KMS-11 (cell line): ENCODE measurements at regions not wholly inside any gene's neighbourhood (a gene's known extent, or its start where the extent isn't known, plus 50 kb on each side); places are given as distances from the start of the nearest gene placed in this dataset.
"Not testable (repeated sequence)": the region's sequence is repeated elsewhere in the genome, so short reads cannot be mapped to it uniquely, and the experiment has no call there.

Experiments used
- H2AFZ ChIP-seq: fragments of 200-600 bp; sonication (generic); 2 replicates; pipeline ENCODE4 v1.6.1; 2016; ENCODE audit warnings: antibody characterized with exemption, mixed run types, low read depth
- H3K27ac ChIP-seq: fragments of 200-600 bp; sonication (generic); 2 replicates; pipeline ENCODE4 v1.6.1; 2016; ENCODE audit warnings: mild to moderate bottlenecking, mixed run types
- H3K27me3 ChIP-seq: fragments of 200-600 bp; sonication (generic); 2 replicates; pipeline ENCODE4 v1.6.1; 2017; ENCODE audit warnings: mild to moderate bottlenecking, low read depth, mixed run types, moderate library complexity; ENCODE audit not compliant: insufficient read depth
- H3K36me3 ChIP-seq: fragments of 200-600 bp; sonication (generic); 2 replicates; pipeline ENCODE4 v1.6.1; 2017; ENCODE audit warnings: mild to moderate bottlenecking, mixed run types; ENCODE audit not compliant: insufficient read depth
- H3K4me1 ChIP-seq: fragments of 200-600 bp; sonication (generic); 2 replicates; pipeline ENCODE4 v1.6.1; 2016; ENCODE audit warnings: mild to moderate bottlenecking, low read depth, mixed run types; ENCODE audit not compliant: poor library complexity, severe bottlenecking
- H3K4me2 ChIP-seq: fragments of 200-600 bp; sonication (generic); 2 replicates; pipeline ENCODE4 v1.7.0; 2016; ENCODE audit warnings: mild to moderate bottlenecking, mixed run types
- H3K4me3 ChIP-seq: fragments of 200-600 bp; sonication (generic); IDR thresholded peaks from 2 replicates; pipeline ENCODE4 v1.6.1; 2017; ENCODE audit warnings: low read depth, low read length, mixed read lengths; ENCODE audit not compliant: insufficient read depth
- H3K79me2 ChIP-seq: fragments of 200-600 bp; sonication (generic); 2 replicates; pipeline ENCODE4 v1.6.1; 2016; ENCODE audit warnings: low read depth, mixed run types; ENCODE audit not compliant: insufficient read depth
- H3K9ac ChIP-seq: fragments of 200-600 bp; sonication (generic); 2 replicates; pipeline ENCODE4 v1.6.1; 2016; ENCODE audit warnings: mild to moderate bottlenecking, mixed run types
- H4K20me1 ChIP-seq: fragments of 200-600 bp; sonication (generic); 2 replicates; pipeline ENCODE4 v1.6.1; 2016; ENCODE audit warnings: mild to moderate bottlenecking, mixed run types; ENCODE audit not compliant: insufficient read depth
- TF ChIP-seq, protein P1 (sequence below): fragments of 200-600 bp; sonication (generic); conservative IDR thresholded peaks from 2 replicates; pipeline ENCODE4 v1.6.1; 2017; ENCODE audit warnings: low read depth, mild to moderate bottlenecking, antibody characterized with exemption, low read length, moderate library complexity, mixed read lengths

DNA sequence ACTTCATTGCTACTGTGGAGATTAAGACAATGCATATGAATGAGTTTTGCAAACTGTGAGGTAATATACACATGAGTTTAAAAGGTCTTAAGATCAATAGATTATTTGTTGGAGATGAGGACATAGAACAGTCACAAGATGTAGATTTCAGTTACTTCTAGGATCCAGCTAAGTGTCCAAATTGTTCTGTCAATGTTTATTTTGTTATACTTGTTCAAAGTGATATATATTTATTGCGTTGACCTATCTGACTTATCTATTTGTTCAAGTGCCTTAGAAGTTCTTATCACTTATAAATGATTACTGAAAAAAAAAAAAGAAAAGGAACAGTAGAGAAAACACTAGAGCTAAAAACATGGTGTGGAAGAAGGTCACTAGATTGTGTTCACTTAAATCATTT lies 75.6 kb upstream of the GRIN3A start:
- Histone ChIP-seq H3K27ac (no peak overlapping the region), H4K20me1 (no peaks in the 10 kb centered on the region), H3K9ac (no peak overlapping the region)

DNA sequence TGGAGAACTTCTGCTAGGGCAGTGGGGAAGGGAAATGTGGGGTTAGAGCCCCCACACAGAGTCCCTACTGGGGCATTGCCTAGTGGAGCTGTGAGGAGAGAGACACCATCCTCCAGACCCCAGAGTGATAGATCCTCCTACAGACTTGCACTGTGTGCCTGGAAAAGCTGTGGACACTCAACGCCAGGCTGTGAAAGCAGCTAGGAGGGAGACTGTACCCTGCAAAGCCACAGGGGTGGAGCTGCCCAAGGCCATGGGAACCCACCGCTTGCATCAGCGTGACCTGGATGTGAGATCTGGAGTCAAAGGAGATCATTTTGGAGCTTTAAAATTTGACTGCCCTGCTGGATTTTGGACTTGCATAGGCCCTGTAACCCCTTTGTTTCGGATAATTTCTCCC lies 69.4 kb upstream of the GRIN3A start:
- not testable (repeated sequence) for H3K27me3 ChIP-seq, H3K36me3 ChIP-seq, H3K9ac ChIP-seq, H2AFZ ChIP-seq, H3K4me2 ChIP-seq, H4K20me1 ChIP-seq, H3K4me1 ChIP-seq, H3K79me2 ChIP-seq, H3K4me3 ChIP-seq, H3K27ac ChIP-seq

More for the DNA sequence above, 75.6 kb upstream of the GRIN3A start:
- Histone ChIP-seq H3K4me3 (no peak overlapping the region), H3K79me2 (no peaks in the 10 kb centered on the region), H3K4me1 (no peaks in the 10 kb centered on the region), H3K4me2 (no peak overlapping the region), H2AFZ (no peak overlapping the region), H3K36me3 (no peaks in the 10 kb centered on the region), H3K27me3 (no peaks in the 10 kb centered on the region)
- TF ChIP-seq, protein P1, sequence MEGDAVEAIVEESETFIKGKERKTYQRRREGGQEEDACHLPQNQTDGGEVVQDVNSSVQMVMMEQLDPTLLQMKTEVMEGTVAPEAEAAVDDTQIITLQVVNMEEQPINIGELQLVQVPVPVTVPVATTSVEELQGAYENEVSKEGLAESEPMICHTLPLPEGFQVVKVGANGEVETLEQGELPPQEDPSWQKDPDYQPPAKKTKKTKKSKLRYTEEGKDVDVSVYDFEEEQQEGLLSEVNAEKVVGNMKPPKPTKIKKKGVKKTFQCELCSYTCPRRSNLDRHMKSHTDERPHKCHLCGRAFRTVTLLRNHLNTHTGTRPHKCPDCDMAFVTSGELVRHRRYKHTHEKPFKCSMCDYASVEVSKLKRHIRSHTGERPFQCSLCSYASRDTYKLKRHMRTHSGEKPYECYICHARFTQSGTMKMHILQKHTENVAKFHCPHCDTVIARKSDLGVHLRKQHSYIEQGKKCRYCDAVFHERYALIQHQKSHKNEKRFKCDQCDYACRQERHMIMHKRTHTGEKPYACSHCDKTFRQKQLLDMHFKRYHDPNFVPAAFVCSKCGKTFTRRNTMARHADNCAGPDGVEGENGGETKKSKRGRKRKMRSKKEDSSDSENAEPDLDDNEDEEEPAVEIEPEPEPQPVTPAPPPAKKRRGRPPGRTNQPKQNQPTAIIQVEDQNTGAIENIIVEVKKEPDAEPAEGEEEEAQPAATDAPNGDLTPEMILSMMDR = no peak

DNA sequence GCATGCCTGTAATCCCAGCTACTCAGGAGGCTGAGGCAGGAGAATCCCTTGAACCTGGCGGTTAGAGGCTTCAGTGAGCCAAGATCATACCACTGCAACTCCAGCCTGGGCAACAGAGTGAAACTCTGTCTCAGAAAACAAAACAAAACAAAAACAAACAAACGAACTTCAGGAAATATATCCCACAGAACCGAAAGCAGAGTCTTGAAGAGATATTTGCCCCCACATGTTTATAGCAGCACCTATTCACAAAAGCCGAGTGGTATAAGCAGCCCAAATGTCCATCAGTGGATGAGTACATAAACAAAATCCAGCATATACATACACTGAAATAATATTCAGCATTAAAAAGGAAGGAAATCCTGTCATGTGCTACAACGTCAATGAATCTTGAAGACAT lies 57.6 kb upstream of the GRIN3A start:
- no peaks in the 10 kb centered on the region for H4K20me1 ChIP-seq
- no peak overlapping the region for H3K27ac ChIP-seq
- no peak overlapping the region for H3K4me3 ChIP-seq
- no peak overlapping the region for H3K4me2 ChIP-seq
- H3K9ac ChIP-seq = no peak overlapping the region
- TF ChIP-seq, protein P1 = no peak
- no peak overlapping the region for H2AFZ ChIP-seq
- no peaks in the 10 kb centered on the region for H3K79me2 ChIP-seq
- no peaks in the 10 kb centered on the region for H3K4me1 ChIP-seq
- no peaks in the 10 kb centered on the region for H3K27me3 ChIP-seq
- H3K36me3 ChIP-seq = no peaks in the 10 kb centered on the region

GRCh38 chr9:101795147-101795546 lies 56.7 kb upstream of the GRIN3A start:
- Histone ChIP-seq H3K36me3 (no peaks in the 10 kb centered on the region), H3K79me2 (no peaks in the 10 kb centered on the region)
- TF ChIP-seq, protein P1 = no peak

GRCh38 chr9:101792475-101792874 lies 54.0 kb upstream of the GRIN3A start:
- H3K4me1 ChIP-seq = no peaks in the 10 kb centered on the region
- no peak overlapping the region for H3K4me3 ChIP-seq
- H4K20me1 ChIP-seq = no peaks in the 10 kb centered on the region
- no peak overlapping the region for H3K4me2 ChIP-seq
- no peaks in the 10 kb centered on the region for H3K79me2 ChIP-seq
- H3K36me3 ChIP-seq = no peaks in the 10 kb centered on the region
- H3K27ac ChIP-seq = no peak overlapping the region
- H2AFZ ChIP-seq = no peak overlapping the region
- H3K27me3 ChIP-seq = no peaks in the 10 kb centered on the region
- TF ChIP-seq, protein P1 = no peak
- H3K9ac ChIP-seq = no peak overlapping the region

More at GRCh38 chr9:101795147-101795546, 56.7 kb upstream of the GRIN3A start:
- H3K4me2 ChIP-seq = no peak overlapping the region
- H3K27me3 ChIP-seq = no peaks in the 10 kb centered on the region
- H2AFZ ChIP-seq = no peak overlapping the region
- H3K4me1 ChIP-seq = no peaks in the 10 kb centered on the region
- no peak overlapping the region for H3K27ac ChIP-seq
- no peak overlapping the region for H3K9ac ChIP-seq
- H4K20me1 ChIP-seq = no peaks in the 10 kb centered on the region
- H3K4me3 ChIP-seq = no peak overlapping the region
